ENCODE measurements at regions not wholly inside any gene's neighbourhood (a gene's known extent, or its start where the extent isn't known, plus 50 kb on each side); places are given as distances from the start of the nearest gene placed in this dataset.

- peak in 1 of 2 experiments; percentile 49 for DNase-seq (ENCODE audit: low read depth in 1 of 2, low spot score in 1 of 2)
- in situ Hi-C loops (cut with HindIII; ENCODE audit: low pct_unique_long_range_greater_than_20kb, low sequenced_read_pairs), result no loop called here
Measured at GRCh38 chr3:176759815-176760506, 437.3 kb downstream of the TBL1XR1 start.

GRCh38 chr3:176757429-176757828, 439.9 kb downstream of the TBL1XR1 start:
- no peak for DNase-seq (ENCODE audit: low read depth in 1 of 2, low spot score in 1 of 2)
- TF ChIP-seq JUND (IDR thresholded peaks at IDR 0.05; ENCODE audit: low read depth), result no peak
- in situ Hi-C loops (cut with HindIII; ENCODE audit: low pct_unique_long_range_greater_than_20kb, low sequenced_read_pairs), result no loop called here

More at GRCh38 chr3:176759815-176760506, 437.3 kb downstream of the TBL1XR1 start:
- TF ChIP-seq JUND (IDR thresholded peaks at IDR 0.05; ENCODE audit: low read depth), result no peak; the same call in 1 of the 2 replicates

GRCh38 chr3:176755977-176756376, 441.3 kb downstream of the TBL1XR1 start:
- in situ Hi-C loops (cut with HindIII; ENCODE audit: low pct_unique_long_range_greater_than_20kb, low sequenced_read_pairs), result no loop called here
- no peak for DNase-seq (ENCODE audit: low read depth in 1 of 2, low spot score in 1 of 2)
- no peak for TF ChIP-seq JUND (IDR thresholded peaks at IDR 0.05; ENCODE audit: low read depth)

- DNase-seq (ENCODE audit: low read depth in 1 of 2, low spot score in 1 of 2), result no peak
- no peak for TF ChIP-seq JUND (IDR thresholded peaks at IDR 0.05; ENCODE audit: low read depth)
- in situ Hi-C loops (cut with HindIII; ENCODE audit: low pct_unique_long_range_greater_than_20kb, low sequenced_read_pairs), result no loop called here
Measured at GRCh38 chr3:176755552-176755951, 441.7 kb downstream of the TBL1XR1 start.

GRCh38 chr3:176741664-176742047, 455.6 kb downstream of the TBL1XR1 start:
- DNase-seq (ENCODE audit: low read depth in 1 of 2, low spot score in 1 of 2), result no peak
- in situ Hi-C loops (cut with HindIII; ENCODE audit: low pct_unique_long_range_greater_than_20kb, low sequenced_read_pairs), result no loop called here

GRCh38 chr3:176740906-176741663, 456.2 kb downstream of the TBL1XR1 start:
- no peak for TF ChIP-seq JUND (IDR thresholded peaks at IDR 0.05; ENCODE audit: low read depth)
- in situ Hi-C loops (cut with HindIII; ENCODE audit: low pct_unique_long_range_greater_than_20kb, low sequenced_read_pairs), result no loop called here
- no peak for DNase-seq (ENCODE audit: low read depth in 1 of 2, low spot score in 1 of 2)

More at GRCh38 chr3:176741664-176742047, 455.6 kb downstream of the TBL1XR1 start:
- TF ChIP-seq JUND (IDR thresholded peaks at IDR 0.05; ENCODE audit: low read depth), result peak; percentile 46; the same call in 1 of the 2 replicates

- TF ChIP-seq JUND (IDR thresholded peaks at IDR 0.05; ENCODE audit: low read depth), result peak; percentile 90
- in situ Hi-C loops (cut with HindIII; ENCODE audit: low pct_unique_long_range_greater_than_20kb, low sequenced_read_pairs), result no loop called here
- peak; percentile 30 to 61 for DNase-seq (ENCODE audit: low read depth in 1 of 2, low spot score in 1 of 2)
Measured at GRCh38 chr3:176739159-176739558, 458.1 kb downstream of the TBL1XR1 start.

GRCh38 chr3:176737480-176738110, 459.7 kb downstream of the TBL1XR1 start:
- in situ Hi-C loops (cut with HindIII; ENCODE audit: low pct_unique_long_range_greater_than_20kb, low sequenced_read_pairs), result no loop called here

GRCh38 chr3:176734146-176734545, 463.1 kb downstream of the TBL1XR1 start:
- in situ Hi-C loops (cut with HindIII; ENCODE audit: low pct_unique_long_range_greater_than_20kb, low sequenced_read_pairs), result no loop called here
- DNase-seq (ENCODE audit: low read depth in 1 of 2, low spot score in 1 of 2), result peak in 1 of 2 experiments; percentile 38
- no peak for TF ChIP-seq JUND (IDR thresholded peaks at IDR 0.05; ENCODE audit: low read depth)

More at GRCh38 chr3:176737480-176738110, 459.7 kb downstream of the TBL1XR1 start:
- TF ChIP-seq JUND (IDR thresholded peaks at IDR 0.05; ENCODE audit: low read depth), result no peak
- peak; percentile 32 to 65 for DNase-seq (ENCODE audit: low read depth in 1 of 2, low spot score in 1 of 2)

- TF ChIP-seq JUND (IDR thresholded peaks at IDR 0.05; ENCODE audit: low read depth), result no peak
- in situ Hi-C loops (cut with HindIII; ENCODE audit: low pct_unique_long_range_greater_than_20kb, low sequenced_read_pairs), result no loop called here
- no peak for DNase-seq (ENCODE audit: low read depth in 1 of 2, low spot score in 1 of 2)
Measured at GRCh38 chr3:176724394-176724759, 472.9 kb downstream of the TBL1XR1 start.

GRCh38 chr3:176723758-176724393, 473.4 kb downstream of the TBL1XR1 start:
- DNase-seq (ENCODE audit: low read depth in 1 of 2, low spot score in 1 of 2), result no peak
- no peak for TF ChIP-seq JUND (IDR thresholded peaks at IDR 0.05; ENCODE audit: low read depth)
- in situ Hi-C loops (cut with HindIII; ENCODE audit: low pct_unique_long_range_greater_than_20kb, low sequenced_read_pairs), result no loop called here

GRCh38 chr3:176714034-176714433, 483.2 kb downstream of the TBL1XR1 start:
- no peak for TF ChIP-seq JUND (IDR thresholded peaks at IDR 0.05; ENCODE audit: low read depth)
- in situ Hi-C loops (cut with HindIII; ENCODE audit: low pct_unique_long_range_greater_than_20kb, low sequenced_read_pairs), result no loop called here
- no peak for DNase-seq (ENCODE audit: low read depth in 1 of 2, low spot score in 1 of 2)
